Upper lobe of left lung (tissue), 6 donors: ENCODE measurements at regions not wholly inside any gene's neighbourhood (a gene's known extent, or its start where the extent isn't known, plus 50 kb on each side); places are given as distances from the start of the nearest gene placed in this dataset.

ENCODE experiments used
- ATAC-seq, 2 donors: fragments of 200-7000 bp; cut with Tn5 transposase; one replicate each; pipeline ENCODE4 v1.9.1; 2022; ENCODE audit warnings: mild to moderate bottlenecking in 2 of 2, moderate library complexity in 2 of 2; ENCODE audit not compliant: low FRiP score in 2 of 2
- DNase-seq, 2 donors: peaks; one replicate each; pipeline ENCODE4 v3.0.0-alpha.2; 2019 to 2020
- H3K27ac ChIP-seq, 4 donors: fragments of 200-600 bp; sonication (generic); one replicate each; pipeline ENCODE4 v1.5.1; 2016 to 2019
- H3K27me3 ChIP-seq, 4 donors: fragments of 200-600 bp; sonication (generic); one replicate each; pipeline ENCODE4 v1.5.1; 2017 to 2019
- H3K36me3 ChIP-seq, 4 donors: fragments of 200-600 bp; sonication (generic); one replicate each; pipeline ENCODE4 v1.5.1; 2016 to 2019
- H3K4me1 ChIP-seq, 4 donors: fragments of 200-600 bp; sonication (generic); one replicate each; pipeline ENCODE4 v1.5.1; 2018 to 2019
- H3K4me3 ChIP-seq, 4 donors: fragments of 200-600 bp; sonication (generic); one replicate each; pipeline ENCODE4 v1.5.1; 2017 to 2019; ENCODE audit warnings: mild to moderate bottlenecking in 2 of 4, moderate library complexity in 1 of 4
- H3K9me3 ChIP-seq, 4 donors: fragments of 200-600 bp; sonication (generic); one replicate each; pipeline ENCODE4 v1.5.1; 2018 to 2019
- EP300 ChIP-seq, 4 donors: sonication (generic); formaldehyde crosslinking; IDR thresholded peaks; one replicate each; pipeline ENCODE4 v1.5.1; 2017; ENCODE audit warnings: antibody characterized with exemption in 4 of 4, control low read depth in 2 of 4
- POLR2A ChIP-seq, 4 donors: fragments of 450-650 bp; IDR thresholded peaks; one replicate each; pipeline ENCODE4 v1.5.1; 2016 to 2017; ENCODE audit warnings: antibody characterized with exemption in 4 of 4, mild to moderate bottlenecking in 2 of 4
- POLR2AphosphoS5 ChIP-seq, 2 donors: sonication (generic); formaldehyde crosslinking; IDR thresholded peaks; one replicate each; pipeline ENCODE4 v1.5.1; 2017; ENCODE audit warnings: antibody characterized with exemption in 2 of 2
- WGBS, 2 donors: methylation state at CpG; one replicate each; pipeline ENCODE4 v1.1.5; 2017 to 2018; 5-methylcytosine and 5-hydroxymethylcytosine counted together
- TF ChIP-seq, protein P1 (sequence below), 6 experiments: fragments of 450-650 bp in 4 of 6; fragments of 200-600 bp in 2 of 6; sonication (generic) in 2 of 6; IDR thresholded peaks; one replicate each; pipeline ENCODE4 v1.5.1; 2016 to 2019; ENCODE audit warnings: antibody characterized with exemption in 6 of 6
- donor health status: DM: no; HTN: no; CAD: no; lungs with moderate emphysema.
- donor health status: DM: no; HTN: yes; CAD: no; lungs with severe emphysema.

GRCh38 chr18:2059336-2059735 is 512.0 kb downstream of the METTL4 start:
- WGBS, 2 donors = 60 to 68% methylated on average over 4 of the region's 4 CpGs
- no peak overlapping the region for H3K4me3 ChIP-seq
- H3K36me3 ChIP-seq = no peaks in the 10 kb centered on the region
- H3K27ac ChIP-seq = no peak overlapping the region
- DNase-seq (no peak), ATAC-seq (no peak)
- peaks cover 0 to 4% (median 0%) of the 10 kb centered on the region in 4 donors for H3K9me3 ChIP-seq
- TF ChIP-seq EP300 (IDR thresholded peaks at IDR 0.05) (no peak), POLR2A (IDR thresholded peaks at IDR 0.05) (no peak), POLR2AphosphoS5 (IDR thresholded peaks at IDR 0.05) (no peak)
- H3K27me3 ChIP-seq = no peaks in the 10 kb centered on the region
- H3K4me1 ChIP-seq = no peaks in the 10 kb centered on the region

DNA sequence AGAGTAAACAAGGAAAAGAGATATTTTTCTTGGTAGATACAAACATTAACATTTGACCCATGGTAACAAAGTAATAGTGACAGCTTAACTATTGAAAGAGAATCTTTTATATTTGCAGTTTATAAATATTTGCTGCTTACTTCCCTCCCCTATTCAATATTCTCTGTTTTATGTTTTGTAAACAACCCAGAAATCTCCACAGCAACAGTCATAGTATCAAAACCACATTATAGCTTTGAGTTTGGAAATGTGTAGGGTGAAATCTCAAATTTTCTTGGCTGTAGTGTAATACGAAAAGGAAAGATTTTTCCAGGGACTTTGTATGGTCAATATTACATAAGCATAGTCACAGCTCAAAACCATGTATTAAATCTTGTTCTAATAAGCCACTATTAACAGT is 511.2 kb downstream of the METTL4 start:
- Histone ChIP-seq H3K27ac (no peak overlapping the region), H3K9me3 (peaks cover 0 to 4% (median 0%) of the 10 kb centered on the region in 4 donors), H3K27me3 (no peaks in the 10 kb centered on the region), H3K4me1 (no peaks in the 10 kb centered on the region), H3K4me3 (no peak overlapping the region), H3K36me3 (no peaks in the 10 kb centered on the region)
- TF ChIP-seq, protein P1, sequence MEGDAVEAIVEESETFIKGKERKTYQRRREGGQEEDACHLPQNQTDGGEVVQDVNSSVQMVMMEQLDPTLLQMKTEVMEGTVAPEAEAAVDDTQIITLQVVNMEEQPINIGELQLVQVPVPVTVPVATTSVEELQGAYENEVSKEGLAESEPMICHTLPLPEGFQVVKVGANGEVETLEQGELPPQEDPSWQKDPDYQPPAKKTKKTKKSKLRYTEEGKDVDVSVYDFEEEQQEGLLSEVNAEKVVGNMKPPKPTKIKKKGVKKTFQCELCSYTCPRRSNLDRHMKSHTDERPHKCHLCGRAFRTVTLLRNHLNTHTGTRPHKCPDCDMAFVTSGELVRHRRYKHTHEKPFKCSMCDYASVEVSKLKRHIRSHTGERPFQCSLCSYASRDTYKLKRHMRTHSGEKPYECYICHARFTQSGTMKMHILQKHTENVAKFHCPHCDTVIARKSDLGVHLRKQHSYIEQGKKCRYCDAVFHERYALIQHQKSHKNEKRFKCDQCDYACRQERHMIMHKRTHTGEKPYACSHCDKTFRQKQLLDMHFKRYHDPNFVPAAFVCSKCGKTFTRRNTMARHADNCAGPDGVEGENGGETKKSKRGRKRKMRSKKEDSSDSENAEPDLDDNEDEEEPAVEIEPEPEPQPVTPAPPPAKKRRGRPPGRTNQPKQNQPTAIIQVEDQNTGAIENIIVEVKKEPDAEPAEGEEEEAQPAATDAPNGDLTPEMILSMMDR (IDR thresholded peaks at IDR 0.05) = no peak
- TF ChIP-seq POLR2A (IDR thresholded peaks at IDR 0.05) (no peak), POLR2AphosphoS5 (IDR thresholded peaks at IDR 0.05) (no peak), EP300 (IDR thresholded peaks at IDR 0.05) (no peak)
- ATAC-seq = no peak
- DNase-seq = no peak
- WGBS, 2 donors = 76 to 86% methylated on average over 1 of the region's 1 CpG

- no peak overlapping the region for H3K4me3 ChIP-seq
- DNase-seq = no peak
- no peak for ATAC-seq
- no peaks in the 10 kb centered on the region for H3K27me3 ChIP-seq
- 53 to 69% methylated on average over 4 of the region's 4 CpGs for WGBS, 2 donors
- H3K27ac ChIP-seq = no peak overlapping the region
- TF ChIP-seq POLR2A (IDR thresholded peaks at IDR 0.05) (no peak), POLR2AphosphoS5 (IDR thresholded peaks at IDR 0.05) (no peak), EP300 (IDR thresholded peaks at IDR 0.05) (no peak)
- TF ChIP-seq, protein P1 (IDR thresholded peaks at IDR 0.05) = no peak
- no peaks in the 10 kb centered on the region for H3K9me3 ChIP-seq
- no peaks in the 10 kb centered on the region for H3K4me1 ChIP-seq
- no peaks in the 10 kb centered on the region for H3K36me3 ChIP-seq
Measured at GRCh38 chr18:2070631-2071030, 500.7 kb downstream of the METTL4 start.

GRCh38 chr18:2075499-2075898 is 495.8 kb downstream of the METTL4 start:
- 76 to 85% methylated on average over 1 of the region's 1 CpG for WGBS, 2 donors
- no peak for DNase-seq
- no peak for TF ChIP-seq POLR2AphosphoS5 (IDR thresholded peaks at IDR 0.05)
- TF ChIP-seq POLR2A (IDR thresholded peaks at IDR 0.05) = no peak
- TF ChIP-seq, protein P1 (IDR thresholded peaks at IDR 0.05) = no peak
- no peak for TF ChIP-seq EP300 (IDR thresholded peaks at IDR 0.05)
- Histone ChIP-seq H3K4me1 (no peaks in the 10 kb centered on the region), H3K4me3 (no peak overlapping the region), H3K36me3 (no peaks in the 10 kb centered on the region), H3K27ac (no peak overlapping the region), H3K9me3 (no peaks in the 10 kb centered on the region), H3K27me3 (no peaks in the 10 kb centered on the region)
- no peak for ATAC-seq

DNA sequence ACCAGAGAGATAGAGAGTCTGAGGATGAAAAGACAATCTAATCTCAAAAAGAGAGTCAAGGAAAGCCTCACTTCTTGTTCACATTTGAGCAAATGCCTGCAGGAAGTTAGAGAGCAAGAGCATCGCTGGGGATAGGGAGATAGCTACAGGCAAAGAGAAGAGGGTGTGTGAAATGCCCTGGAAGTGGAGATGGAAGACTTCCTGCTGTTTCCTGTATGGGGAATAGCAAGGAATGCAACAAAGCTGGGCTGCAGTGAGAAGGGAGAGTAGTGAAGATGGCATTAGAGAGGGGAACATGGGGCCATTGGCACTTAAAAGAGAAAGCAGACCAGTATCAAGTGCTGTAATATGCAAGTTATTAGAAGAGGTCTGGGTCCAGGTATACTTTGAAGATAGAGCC is 488.6 kb downstream of the METTL4 start:
- Histone ChIP-seq H3K36me3 (no peaks in the 10 kb centered on the region), H3K27me3 (no peaks in the 10 kb centered on the region), H3K4me1 (no peaks in the 10 kb centered on the region), H3K27ac (no peak overlapping the region), H3K4me3 (no peak overlapping the region), H3K9me3 (no peaks in the 10 kb centered on the region)
- no peak for DNase-seq
- 37 to 57% methylated on average over 1 of the region's 1 CpG for WGBS, 2 donors
- TF ChIP-seq EP300 (IDR thresholded peaks at IDR 0.05) (no peak), POLR2AphosphoS5 (IDR thresholded peaks at IDR 0.05) (no peak), POLR2A (IDR thresholded peaks at IDR 0.05) (no peak)
- TF ChIP-seq, protein P1 (IDR thresholded peaks at IDR 0.05) = no peak
- no peak for ATAC-seq
